Stimulated activated CD4-positive, alpha-beta T cell treated with anti-CD3 and anti-CD28 coated beads, Interleukin-12 subunit alpha, Interleukin-12 subunit beta, amount 100 ng/mL, for 24 hours (primary cell): ENCODE measurements at regions not wholly inside any gene's neighbourhood (a gene's known extent, or its start where the extent isn't known, plus 50 kb on each side); places are given as distances from the start of the nearest gene placed in this dataset.
"Not testable (repeated sequence)": the region's sequence is repeated elsewhere in the genome, so short reads cannot be mapped to it uniquely, and the experiment has no call there.

Source experiments
- DNase-seq, 2 experiments: peaks; one replicate each; pipeline ENCODE4 v3.0.0-alpha.2; 2020; ENCODE audit warnings: low read depth in 2 of 2

DNA sequence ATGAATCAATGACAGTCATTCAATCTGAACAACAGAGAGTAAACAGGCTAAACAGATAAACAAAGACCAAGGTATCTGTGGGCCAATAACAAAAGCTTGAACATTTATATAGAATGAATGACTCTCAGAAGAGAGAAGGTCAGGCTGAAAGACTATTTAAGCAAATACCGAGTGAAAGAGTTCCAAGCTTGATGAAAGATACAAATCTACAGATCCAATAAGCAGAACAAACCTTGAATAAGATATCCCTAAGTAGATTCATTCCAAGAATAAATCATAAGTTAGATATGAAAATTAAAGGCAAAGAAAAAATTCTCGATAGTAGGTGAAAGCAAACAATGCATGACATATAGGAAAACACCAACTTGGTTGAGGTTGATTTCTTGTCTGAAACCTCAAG, 376.4 kb upstream of the IGFBP3 start:
- no peak for DNase-seq

- no peak for DNase-seq
These were observed 375.5 kb upstream of the IGFBP3 start for GRCh38 chr7:46296526-46296925.

DNA sequence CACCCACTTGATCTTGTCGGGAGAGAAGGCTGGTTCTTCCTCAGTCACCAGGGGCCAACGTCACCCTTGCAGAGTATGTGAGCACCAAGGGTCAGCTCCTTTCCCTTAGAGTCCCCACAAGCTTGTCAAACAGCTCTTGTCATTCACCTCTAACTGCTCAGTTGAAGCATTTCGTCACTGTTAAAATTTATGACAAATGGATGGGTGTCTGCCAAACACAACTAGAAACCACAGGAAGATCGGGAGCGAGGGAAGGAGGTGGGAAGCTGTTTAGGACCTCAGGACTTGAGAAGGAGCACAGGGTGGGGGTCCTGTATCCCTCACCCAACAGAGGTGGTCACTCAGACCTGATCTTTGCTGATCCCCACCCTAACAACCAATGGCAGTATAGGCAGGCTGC, 373.3 kb upstream of the IGFBP3 start:
- DNase-seq, result no peak

DNA sequence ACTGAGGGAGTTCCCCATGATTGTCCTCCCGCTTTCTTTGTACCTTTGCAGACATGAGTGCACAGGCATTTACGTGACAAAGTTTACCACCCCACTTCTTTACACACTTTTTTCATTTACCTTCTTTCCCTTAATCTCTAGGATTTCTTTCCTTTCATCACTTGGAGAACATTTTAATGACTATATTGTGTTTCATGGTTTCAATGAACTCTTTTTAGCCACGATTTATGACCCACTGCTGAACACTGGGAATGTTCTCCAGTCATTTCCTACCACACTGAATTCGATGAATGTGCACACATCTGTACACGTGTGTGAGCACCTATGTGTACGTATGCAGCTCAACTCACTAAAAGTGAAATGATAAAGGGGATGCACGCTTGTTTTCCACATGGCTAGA, 371.7 kb upstream of the IGFBP3 start:
- DNase-seq, result no peak

DNA sequence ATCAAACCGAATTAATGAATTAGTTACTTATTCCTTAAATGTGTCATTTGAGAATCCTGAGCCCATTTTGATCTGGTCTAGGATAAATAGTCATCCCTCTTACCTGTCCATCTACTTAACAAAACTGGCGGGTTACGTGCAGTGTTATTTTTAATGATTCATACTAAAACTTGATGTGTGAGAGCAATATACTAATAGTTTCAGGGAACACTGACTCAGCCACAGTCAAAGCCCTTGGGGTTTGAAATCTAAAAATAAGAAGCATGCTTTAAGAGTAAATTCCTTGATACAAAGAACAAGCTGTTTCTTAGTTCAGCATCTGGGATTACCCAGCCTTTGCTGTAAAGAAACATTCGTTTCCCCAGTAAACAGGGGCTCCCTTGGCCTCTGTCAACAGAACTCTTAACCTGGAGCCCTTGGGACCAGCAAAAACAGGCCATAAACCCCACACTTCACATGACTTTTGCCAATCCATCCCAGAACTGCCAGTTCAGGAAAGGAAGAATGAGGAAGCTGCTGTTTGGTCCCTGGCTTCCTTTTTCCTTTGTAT, 370.6 kb upstream of the IGFBP3 start:
- DNase-seq, result no peak

GRCh38 chr7:46291050-46291438, 370.0 kb upstream of the IGFBP3 start:
- DNase-seq, result no peak

GRCh38 chr7:46290374-46291049, 369.4 kb upstream of the IGFBP3 start:
- DNase-seq, result no peak

DNA sequence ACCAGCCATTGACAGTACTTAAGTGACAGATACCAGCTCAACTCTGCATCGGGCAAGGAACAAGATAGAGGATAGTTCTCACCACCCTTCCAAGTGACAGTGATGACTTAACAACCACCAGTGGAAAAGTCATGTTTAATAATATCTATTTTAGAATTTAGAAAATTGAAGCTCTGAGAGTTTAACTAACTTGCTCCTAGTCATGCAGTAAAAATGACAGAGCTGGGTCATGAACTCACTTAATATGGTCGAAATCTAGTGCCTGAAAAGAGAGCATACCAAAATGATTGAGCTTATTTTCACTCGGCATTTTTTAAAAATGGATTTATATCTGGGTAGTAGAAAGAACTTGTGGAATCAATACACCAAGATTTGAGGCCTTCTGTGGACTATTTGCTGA, 367.8 kb upstream of the IGFBP3 start:
- no peak for DNase-seq

GRCh38 chr7:46288010-46288409, 366.9 kb upstream of the IGFBP3 start:
- no peak for DNase-seq

DNA sequence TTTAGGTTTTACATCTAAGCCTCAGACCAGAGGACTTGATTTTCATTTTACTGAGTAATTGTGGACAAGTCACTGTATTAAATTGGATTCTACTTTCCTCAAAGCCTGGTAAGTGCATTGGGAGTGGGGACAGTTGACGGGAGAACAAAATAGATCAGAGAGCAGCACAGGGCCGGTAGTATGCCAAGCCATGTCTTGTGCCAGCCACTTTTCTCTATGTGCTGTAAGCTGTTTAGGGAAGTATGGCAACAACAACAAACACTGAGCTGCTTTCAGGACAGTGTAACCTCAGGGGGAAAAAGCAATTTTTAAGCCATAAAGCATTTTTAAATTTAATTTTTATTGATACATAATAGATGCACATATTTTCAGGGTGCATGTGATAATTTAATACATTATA, 365.9 kb upstream of the IGFBP3 start:
- no peak for DNase-seq

DNA sequence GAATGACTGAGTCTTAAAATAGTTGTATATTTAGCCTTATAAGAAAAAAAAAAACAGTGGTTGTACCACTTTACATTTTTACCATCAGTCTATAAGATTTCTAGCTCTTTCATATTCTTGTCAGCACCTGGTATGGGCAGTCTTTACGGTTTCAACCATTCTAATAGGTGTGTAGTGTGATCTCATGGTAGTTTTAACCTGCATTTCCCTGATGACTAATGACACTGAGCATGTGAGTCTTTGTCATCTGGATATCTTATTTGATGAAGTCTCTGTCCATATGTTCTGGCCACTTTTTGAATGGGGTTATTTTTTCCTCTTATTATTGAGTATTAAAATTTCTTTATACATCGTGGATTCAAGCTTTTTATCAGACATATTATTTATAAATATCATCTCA, 365.3 kb upstream of the IGFBP3 start:
- DNase-seq, result no peak

GRCh38 chr7:46285878-46286277, 364.8 kb upstream of the IGFBP3 start:
- DNase-seq, result no peak

GRCh38 chr7:46283852-46284251, 362.8 kb upstream of the IGFBP3 start:
- no peak for DNase-seq

DNA sequence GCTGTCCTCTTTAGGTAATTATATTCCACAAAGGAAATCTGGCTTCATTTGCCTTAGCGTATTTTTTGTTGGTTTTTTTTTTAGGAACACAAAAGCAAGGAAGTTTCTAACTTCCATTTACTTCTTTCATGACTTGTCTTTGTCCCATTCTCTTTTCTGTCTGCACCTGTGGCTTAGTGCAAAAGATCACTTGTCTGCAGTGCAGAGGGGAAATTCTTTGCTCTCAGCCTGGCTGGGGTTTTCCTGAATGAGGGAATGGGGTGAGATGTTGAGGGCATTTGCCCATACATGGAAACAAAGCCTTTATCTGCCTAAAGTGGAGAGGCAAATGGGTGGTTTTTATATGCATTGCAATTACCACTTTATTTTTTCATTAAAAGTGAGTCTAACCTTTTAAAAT, 361.1 kb upstream of the IGFBP3 start:
- no peak for DNase-seq

DNA sequence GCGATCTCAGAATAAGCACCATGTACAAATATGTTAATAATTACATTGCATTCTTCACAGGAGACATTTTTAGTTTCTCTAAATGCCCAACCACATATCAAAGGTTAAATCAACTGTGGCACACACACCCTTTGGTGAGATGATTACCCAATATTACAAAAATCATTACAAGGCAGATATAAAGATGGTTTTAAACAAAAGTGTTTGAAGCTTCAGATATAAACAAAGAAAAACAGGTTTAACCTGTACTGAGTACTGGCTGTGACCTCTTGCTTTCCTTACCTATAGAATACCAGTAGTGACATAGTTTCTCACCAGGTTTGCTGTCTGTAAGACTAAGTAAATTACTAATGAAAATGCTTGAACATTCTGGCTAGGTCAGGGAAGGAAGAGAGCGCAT, 360.0 kb upstream of the IGFBP3 start:
- DNase-seq, result no peak

DNA sequence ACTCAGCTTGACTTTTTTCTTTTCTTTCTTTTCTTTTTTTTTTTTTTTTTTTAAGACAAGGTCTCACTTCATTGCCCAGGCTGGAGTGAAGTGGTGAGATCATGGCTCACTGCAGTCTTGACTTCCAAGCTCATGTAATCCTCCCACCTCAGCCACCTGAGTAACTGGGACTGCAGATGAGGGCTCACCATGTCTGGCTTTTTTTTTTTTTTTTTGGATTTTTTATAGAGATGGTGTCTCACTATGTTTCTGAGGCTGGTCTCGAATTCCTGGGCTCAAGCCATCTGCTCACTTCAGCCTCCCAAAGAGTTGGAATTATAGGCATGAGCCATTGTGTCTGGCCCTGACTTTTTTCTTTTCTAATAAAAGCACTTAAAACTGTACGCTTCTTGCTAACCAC, 358.2 kb upstream of the IGFBP3 start:
- DNase-seq, result no peak

GRCh38 chr7:46264646-46265045, 343.6 kb upstream of the IGFBP3 start:
- DNase-seq, result no peak

DNA sequence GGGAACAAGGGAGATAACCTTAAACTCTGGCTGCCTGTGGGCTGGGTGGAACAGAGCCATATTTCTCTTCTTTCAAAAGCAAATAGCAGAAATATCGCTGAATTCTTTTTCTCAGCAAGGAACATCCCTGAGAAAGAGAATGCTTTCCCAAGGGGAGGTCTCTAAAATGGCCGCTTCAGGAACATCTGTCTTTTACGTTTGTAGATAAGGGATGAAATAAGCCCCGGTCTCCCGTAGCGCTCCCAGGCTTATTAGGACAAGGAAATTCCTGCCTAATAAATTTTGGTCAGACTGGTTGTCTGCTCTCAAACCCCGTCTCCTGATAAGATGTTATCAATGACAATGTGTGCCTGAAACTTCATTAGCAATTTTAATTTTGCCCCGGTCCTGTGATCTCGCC, 340.6 kb upstream of the IGFBP3 start:
- DNase-seq, result not testable (repeated sequence)

DNA sequence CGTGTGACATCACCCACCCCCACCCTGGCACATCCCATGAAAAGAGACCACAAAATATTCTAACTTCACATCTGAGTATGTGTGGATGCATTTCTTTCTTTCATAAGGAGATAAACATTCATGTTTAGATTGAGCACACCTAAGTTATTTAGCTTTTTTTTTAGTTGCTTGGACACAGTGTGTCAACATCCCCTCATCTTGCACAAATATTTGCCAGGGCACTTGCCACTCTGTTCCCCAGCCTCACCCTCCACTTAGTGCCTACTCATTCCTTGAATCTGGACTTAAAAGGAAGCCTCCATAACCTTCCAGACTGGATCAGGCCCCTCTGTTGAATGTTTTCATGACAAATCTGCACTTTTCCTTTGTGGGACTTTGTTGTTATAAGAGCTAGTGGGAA, 338.9 kb upstream of the IGFBP3 start:
- no peak for DNase-seq

DNA sequence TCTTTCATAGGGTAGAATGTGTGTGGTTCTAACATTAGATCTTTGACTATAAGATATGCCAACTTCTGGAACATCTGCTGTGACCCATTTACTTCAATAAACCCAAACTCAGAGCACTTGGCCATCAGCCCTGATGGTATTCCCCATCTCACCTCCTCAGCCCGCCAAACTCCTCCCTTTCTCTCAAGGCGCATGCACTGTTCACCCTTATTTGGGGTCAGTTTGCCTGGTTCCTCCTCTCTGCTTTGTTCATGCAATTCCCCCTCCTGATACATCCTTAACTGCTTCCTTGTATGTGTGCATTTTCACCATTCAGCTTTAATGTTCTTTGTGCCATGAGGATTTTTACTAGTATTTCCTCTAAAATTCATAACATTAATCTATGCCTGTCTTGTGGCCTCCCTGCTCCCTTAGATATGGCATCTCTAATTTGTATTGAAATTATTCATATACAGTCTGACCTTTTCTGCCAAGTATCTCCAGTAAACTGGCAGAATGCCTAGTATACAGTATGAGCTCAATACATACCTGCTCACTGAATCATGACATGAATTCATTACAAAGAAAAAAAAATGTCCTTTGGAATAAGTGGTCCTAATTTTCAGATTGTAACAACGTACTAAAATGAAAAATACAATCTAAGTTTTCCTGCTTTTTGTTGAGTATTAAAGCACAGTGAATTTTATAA, 336.8 kb upstream of the IGFBP3 start:
- no peak for DNase-seq

DNA sequence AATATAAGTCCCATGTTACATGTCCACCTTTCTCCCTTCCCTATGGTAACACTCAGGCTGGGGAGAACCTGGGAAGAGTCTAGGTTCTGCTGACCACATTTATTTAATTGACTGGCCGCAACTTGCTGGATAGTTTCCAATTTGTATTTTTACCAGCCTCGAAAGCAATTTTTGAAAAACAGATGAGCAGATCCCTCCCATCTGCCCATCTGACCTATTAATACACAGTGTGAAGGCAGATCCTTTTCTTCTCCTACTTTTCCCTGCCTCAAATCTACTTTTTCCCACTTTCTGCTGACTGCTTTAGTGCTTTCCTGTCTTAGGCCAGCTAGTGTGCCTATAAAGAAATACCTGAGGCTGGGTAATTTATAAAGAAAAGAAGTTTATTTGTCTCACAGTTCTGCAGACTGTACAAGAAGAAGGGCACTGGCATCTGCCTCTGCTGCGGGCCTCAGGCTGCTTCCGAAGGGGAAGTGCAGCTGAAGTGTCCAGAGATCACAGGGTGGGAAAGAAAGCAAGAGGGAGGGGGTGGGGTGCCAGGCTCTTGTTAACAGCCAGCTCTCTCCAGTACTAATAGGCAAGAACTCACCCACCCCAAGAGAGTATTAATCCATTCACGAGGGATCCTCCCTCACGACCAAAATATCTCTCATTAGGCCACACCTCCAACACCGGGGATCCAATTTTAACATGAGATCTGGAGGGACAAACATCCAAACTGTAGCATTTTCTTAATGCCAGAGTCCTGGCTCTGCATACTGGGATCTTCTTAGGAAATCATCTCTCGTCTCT, 336.0 kb upstream of the IGFBP3 start:
- DNase-seq, result no peak

GRCh38 chr7:46253520-46253919, 332.4 kb upstream of the IGFBP3 start:
- no peak for DNase-seq

GRCh38 chr7:46247664-46248063, 326.6 kb upstream of the IGFBP3 start:
- DNase-seq, result no peak
